ENCODE measurements at regions not wholly inside any gene's neighbourhood (a gene's known extent, or its start where the extent isn't known, plus 50 kb on each side); places are given as distances from the start of the nearest gene placed in this dataset.

DNA sequence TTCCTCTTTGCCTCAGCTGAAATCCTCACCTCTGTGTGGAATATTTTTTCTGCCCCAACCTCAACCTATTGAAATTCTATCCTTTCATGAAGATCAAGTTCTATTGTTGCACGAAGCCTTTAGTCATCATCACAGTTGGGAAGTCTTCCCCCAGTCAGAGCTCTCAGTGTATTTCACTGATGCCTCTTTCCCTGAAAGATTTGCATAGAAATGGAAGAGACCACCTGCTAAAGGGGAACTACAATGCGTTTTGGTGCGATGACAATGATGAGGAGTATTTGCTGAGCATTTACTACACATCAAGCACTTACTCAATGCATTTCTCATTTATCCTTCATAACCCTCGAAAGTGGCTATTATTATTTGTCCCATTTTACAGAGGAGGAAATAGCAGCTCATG, 151.2 kb upstream of the KLF3 start:
- H3K27me3 ChIP-seq = no peaks in the 10 kb centered on the region
- DNase-seq = no peak
- H3K9me3 ChIP-seq = no peaks in the 10 kb centered on the region
- no peak overlapping the region for H3K4me3 ChIP-seq
- no peak overlapping the region for H3K9ac ChIP-seq (ENCODE audit: low read depth in 2 of 2, low read length in 2 of 2)
- no peak overlapping the region for H3K27ac ChIP-seq
- H3K4me1 ChIP-seq = no peaks in the 10 kb centered on the region
- TF ChIP-seq CTCF (IDR thresholded peaks at IDR 0.05) = no peak
- no peaks in the 10 kb centered on the region for H3K36me3 ChIP-seq
- intact Hi-C loops (cut with DNase I) = no loop called here

- Histone ChIP-seq H3K27me3 (no peaks in the 10 kb centered on the region), H3K4me3 (no peak overlapping the region), H3K36me3 (no peaks in the 10 kb centered on the region), H3K4me1 (no peaks in the 10 kb centered on the region), H3K27ac (peak overlapping the region; percentile 44), H3K9me3 (no peaks in the 10 kb centered on the region), H3K9ac (ENCODE audit: low read depth in 2 of 2, low read length in 2 of 2) (peak overlapping the region in 1 of 2 donors; percentile 51)
- TF ChIP-seq CTCF (IDR thresholded peaks at IDR 0.05) = no peak
- intact Hi-C loops (cut with DNase I) = no loop called here
- DNase-seq = no peak
These were observed 149.4 kb upstream of the KLF3 start for GRCh38 chr4:38514465-38515146.

- Histone ChIP-seq H3K4me1 (no peaks in the 10 kb centered on the region), H3K9ac (ENCODE audit: low read depth in 2 of 2, low read length in 2 of 2) (no peak overlapping the region), H3K36me3 (no peaks in the 10 kb centered on the region), H3K4me3 (no peak overlapping the region), H3K9me3 (no peaks in the 10 kb centered on the region), H3K27me3 (no peaks in the 10 kb centered on the region), H3K27ac (no peak overlapping the region)
- TF ChIP-seq CTCF (IDR thresholded peaks at IDR 0.05) = no peak
- no peak for DNase-seq
- intact Hi-C loops (cut with DNase I) = no loop called here
These were observed 147.8 kb upstream of the KLF3 start for GRCh38 chr4:38516190-38516589.

GRCh38 chr4:38519666-38520065, 144.3 kb upstream of the KLF3 start:
- H3K4me1 ChIP-seq = no peaks in the 10 kb centered on the region
- no peaks in the 10 kb centered on the region for H3K36me3 ChIP-seq
- H3K9ac ChIP-seq (ENCODE audit: low read depth in 2 of 2, low read length in 2 of 2) = no peak overlapping the region
- intact Hi-C loops (cut with DNase I) = no loop called here
- H3K27ac ChIP-seq = no peak overlapping the region
- no peaks in the 10 kb centered on the region for H3K27me3 ChIP-seq
- no peak for TF ChIP-seq CTCF (IDR thresholded peaks at IDR 0.05)
- H3K9me3 ChIP-seq = no peaks in the 10 kb centered on the region
- no peak overlapping the region for H3K4me3 ChIP-seq
- DNase-seq = no peak

- Histone ChIP-seq H3K27me3 (no peaks in the 10 kb centered on the region), H3K27ac (no peak overlapping the region), H3K4me1 (no peaks in the 10 kb centered on the region), H3K4me3 (no peak overlapping the region), H3K9ac (ENCODE audit: low read depth in 2 of 2, low read length in 2 of 2) (no peak overlapping the region), H3K9me3 (no peaks in the 10 kb centered on the region), H3K36me3 (no peaks in the 10 kb centered on the region)
- intact Hi-C loops (cut with DNase I) = no loop called here
- TF ChIP-seq CTCF (IDR thresholded peaks at IDR 0.05) = no peak
- no peak for DNase-seq
These were observed 140.9 kb upstream of the KLF3 start for GRCh38 chr4:38523054-38523453.

All from colonic mucosa (tissue), 4 donors.